DMS 273 (cell line): ENCODE measurements at regions not wholly inside any gene's neighbourhood (a gene's known extent, or its start where the extent isn't known, plus 50 kb on each side); places are given as distances from the start of the nearest gene placed in this dataset.
A peak's percentile ranks its signal among the peaks of the same experiment; 100 is the strongest.

Experiments
- DNase-seq: peaks from one replicate; lab custom pipeline; 2025; ENCODE audit not compliant: unreplicated experiment; lab: John Stamatoyannopoulos, UW

DNA sequence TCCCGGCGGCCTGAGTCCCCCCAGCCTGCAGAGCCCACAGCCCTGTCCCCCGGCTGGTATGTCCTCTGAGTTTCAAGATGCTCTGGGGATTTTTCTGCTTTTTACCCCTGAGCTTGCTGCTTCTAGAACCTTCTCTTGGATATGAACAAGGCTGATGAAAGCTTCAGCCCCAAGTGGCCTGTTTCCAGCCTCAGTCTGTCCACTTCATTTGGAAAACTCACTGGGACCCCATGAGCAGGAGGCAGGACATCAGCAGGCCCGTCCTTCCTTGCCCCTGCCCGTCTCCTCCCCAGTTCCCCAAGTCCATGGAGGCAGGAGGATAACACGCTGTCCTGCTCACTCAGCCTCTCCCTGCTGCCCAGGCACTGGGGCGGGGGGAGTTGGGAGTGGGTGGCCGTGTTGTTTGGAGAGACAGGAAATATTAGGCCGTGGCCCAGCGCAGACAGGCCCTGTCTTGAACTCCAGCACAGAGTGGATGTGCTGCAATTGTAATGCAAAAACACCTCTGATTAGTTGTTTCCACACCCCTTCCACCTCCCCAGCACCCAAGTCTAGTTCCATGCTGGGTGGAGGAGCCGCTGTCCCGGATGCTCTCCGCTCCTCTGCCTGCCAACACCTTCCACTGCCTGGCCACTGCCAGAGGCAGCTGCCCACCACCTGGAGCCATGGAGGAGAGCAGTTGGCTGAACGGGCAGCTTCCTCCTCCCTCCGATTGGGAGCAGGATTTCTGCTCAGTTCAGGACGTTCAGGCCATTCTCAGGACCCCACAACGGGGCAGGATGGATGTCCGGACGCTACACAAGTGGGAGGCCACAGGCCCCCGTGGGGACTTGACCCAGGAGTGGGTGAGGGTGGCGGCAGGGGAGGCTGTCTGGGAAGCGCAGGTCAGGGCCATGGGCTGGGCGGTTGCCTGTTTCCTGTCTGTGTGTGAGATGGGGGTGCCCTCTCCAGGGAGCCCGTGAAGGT is 216.9 kb upstream of the GSE1 start:
- peak; percentile 83 for DNase-seq

DNA sequence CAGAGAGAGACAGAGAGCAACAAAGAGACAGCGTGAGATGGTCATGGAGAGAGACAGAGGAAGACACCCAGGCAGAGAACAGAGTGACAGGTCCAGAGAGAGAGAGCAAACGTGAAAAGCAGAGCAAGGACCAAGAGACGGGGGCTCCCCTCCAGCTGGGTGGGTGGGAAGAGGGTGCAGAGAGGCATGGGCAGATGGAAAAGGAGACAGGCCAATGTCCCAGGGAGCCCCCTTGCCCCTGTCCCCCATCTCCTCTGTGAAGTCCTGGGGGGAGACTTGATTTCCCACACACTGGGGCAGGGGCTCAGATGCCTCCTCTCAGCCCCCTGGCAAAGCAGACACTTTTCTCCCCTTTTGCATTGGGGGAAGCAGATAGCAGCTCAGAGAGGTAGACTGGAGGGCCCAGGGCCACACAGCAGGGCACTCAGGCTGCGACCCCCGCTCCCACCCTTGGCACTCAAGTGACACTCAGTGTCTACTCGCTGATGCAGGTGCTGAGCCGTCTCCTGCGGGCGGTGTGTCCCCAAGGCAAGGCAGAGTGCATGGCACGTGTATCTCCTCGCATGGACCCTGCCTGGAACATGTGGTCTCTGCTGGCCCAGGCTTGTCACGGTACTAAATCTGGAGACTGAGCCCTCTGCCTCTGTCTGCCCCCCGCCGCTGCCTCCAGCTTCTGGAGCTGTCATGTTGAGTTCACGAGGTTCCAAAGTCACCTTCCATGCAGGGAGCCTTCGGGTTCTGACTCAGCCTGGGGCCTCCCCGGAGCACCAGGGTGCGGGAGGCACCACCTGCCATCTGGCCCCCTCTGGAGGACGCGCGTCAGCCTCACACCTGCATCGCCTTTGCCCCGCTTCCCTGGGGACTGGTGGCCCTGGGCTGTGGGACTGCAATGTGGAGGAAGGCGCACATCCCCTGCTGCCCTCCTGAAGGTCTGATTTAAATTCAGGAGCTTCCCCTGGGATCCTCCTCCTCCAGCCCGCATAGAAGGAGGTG is 215.9 kb upstream of the GSE1 start:
- peak; percentile 88 for DNase-seq

DNA sequence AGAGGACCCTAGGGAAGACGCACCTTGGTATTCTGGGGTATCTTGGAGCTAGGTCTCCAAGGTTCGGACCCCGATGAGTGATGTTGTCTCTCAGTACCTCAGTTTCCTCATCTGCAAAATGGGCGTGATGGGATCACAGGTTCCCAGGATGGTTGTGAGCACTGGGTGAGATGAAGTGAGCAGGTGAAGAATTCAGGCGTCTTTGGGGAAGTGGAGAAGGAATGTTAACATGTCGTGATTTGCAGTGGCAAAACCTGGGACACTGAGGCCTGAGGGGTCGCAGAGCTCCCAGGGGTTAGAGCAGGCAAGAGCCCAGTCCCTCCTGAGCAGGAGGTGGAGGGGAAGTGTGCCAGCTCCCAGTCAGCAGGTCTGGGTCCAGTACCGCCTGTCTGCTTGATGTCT is 215.1 kb upstream of the GSE1 start:
- no peak for DNase-seq

DNA sequence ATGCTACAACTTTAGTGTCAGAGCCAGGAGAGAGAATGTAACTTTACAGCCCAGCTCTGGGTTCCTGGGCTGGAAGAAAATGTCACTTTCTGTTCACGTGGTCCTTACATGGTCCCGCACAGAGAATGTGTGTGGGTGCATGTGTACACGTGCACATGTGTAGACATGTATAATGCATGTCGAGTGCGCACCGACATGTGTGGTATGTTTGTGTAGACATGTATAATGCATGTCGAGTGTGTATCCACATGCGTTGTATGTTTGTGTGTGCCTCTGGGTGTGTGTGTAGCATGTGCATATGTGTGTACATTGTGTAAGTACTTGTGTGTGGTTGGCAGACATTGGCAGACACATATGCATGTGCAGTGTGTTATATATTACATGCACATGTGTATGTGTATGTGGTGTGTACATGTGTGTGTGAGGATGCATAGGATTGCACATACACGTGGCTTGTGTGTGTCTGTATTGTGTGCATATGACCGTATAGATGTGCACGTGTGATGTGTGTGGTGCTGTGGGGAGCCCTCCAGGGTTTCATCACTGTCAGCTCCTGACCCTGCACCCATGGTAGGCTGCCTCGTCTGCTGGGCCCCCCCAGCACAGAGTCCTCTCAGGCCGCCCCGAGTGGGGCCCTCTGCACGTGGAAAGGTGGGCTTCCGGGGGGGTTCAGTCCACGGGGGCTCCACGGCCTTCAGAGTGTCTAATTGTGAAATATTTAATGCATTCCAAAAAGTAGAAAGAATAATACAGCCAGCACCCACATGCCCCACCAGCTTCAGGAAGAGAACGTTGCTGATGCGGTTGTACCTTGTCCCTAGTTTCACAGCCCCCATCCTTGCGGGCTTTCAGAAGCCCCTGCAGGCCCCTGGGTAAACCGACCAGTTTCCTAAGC is 214.2 kb upstream of the GSE1 start:
- no peak for DNase-seq

DNA sequence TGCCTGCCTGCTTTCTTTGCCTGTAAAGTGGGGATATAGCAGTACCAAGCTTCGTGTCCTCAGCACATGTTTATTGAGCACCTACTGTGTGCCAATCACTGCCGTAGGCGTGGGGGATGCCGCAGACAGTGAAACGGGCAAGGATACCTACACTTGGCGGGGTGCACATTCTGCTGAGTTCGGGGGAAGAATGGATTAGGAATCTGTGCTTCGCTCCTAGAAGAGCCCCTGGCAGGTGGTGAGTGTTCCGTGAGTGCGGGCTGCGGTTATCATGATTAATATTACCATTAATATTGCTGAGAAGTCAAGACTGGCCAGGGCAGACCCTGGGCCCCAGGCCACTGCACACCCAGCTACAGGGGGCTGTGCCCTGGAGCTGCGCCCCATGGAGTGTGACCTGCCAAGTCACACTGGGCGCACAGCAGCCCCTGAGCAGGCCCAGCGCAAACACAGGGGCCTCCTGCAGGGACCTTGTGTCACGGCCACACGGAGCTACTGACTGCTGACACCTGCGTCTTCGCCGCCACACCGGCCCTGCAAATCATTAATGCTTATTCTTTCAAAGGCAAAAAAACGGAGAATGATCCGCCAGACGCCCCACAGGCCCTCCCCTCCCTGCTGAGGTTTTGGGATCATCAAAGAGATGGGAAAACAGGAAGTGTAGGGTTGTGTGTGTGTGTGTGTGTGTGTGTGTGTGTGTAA is 213.4 kb upstream of the GSE1 start:
- no peak for DNase-seq

DNA sequence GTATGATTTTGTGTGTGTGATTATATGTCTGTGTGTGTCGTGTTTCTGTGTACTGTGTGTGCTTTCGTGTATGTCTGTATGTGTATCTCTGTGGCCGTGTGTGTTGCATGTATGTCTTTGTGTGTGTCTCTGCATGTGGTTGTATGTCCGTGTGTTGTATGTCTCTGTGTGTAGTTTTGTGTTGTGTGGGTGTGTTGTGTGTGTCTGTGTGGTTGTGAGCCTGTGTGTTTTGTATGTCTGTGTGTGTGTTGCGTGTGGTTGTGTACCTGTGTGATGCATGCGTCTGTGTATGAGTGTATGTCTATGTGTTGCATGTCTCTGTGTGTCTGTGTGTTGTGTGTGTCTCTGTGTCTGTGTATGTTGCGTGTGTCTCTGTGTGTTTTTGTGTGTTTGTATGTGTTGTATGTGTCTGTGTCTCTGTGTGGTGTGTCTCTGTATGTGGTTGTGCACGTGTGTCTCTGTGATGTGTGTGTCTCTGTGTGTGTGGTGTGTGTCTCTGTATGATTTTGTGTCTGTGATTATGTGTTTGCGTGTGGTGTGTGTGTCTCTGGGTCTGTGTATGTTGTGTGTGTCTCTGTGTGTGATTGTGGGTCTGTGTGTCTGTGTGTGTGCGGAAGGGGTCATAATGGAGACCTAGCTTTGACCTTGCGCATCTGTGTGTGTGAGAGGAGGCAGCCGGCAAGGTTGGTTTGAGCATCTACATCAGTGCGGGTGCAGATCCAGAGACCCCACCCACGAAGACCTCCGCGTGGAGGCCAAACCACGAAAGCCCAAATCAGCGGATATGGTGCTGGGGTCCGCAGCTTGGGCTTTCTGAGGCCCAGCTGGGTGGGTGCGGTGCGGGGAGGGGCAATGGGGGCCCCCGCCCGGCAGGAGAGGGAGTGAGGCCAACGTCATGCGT is 212.6 kb upstream of the GSE1 start:
- no peak for DNase-seq

DNA sequence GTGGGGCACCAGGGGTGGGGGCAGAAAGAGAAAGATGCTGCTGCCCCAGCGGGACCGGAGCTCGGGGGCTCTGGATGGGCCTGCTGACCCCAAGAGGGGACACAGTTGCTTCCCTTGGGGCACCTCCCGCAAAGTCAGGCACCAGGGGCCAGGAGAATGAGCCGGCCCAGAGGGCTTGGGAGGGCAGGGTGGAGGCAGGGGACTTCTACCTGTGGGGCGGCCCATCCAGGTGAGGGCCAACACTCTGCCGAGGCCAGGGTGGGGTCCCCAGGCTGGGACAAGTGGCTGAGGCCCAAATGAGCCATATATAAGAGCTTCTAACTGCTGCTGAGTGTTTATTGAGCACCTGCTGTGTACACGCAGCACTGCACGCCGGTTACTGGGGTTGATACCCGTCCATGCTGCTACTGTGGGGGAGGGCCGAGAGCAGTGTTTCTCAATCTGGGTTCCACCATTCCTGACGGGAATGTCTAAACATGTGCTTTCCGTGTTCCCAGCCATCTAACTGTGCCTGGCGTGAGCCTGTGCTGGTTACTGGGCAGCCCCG is 211.7 kb upstream of the GSE1 start:
- no peak for DNase-seq

DNA sequence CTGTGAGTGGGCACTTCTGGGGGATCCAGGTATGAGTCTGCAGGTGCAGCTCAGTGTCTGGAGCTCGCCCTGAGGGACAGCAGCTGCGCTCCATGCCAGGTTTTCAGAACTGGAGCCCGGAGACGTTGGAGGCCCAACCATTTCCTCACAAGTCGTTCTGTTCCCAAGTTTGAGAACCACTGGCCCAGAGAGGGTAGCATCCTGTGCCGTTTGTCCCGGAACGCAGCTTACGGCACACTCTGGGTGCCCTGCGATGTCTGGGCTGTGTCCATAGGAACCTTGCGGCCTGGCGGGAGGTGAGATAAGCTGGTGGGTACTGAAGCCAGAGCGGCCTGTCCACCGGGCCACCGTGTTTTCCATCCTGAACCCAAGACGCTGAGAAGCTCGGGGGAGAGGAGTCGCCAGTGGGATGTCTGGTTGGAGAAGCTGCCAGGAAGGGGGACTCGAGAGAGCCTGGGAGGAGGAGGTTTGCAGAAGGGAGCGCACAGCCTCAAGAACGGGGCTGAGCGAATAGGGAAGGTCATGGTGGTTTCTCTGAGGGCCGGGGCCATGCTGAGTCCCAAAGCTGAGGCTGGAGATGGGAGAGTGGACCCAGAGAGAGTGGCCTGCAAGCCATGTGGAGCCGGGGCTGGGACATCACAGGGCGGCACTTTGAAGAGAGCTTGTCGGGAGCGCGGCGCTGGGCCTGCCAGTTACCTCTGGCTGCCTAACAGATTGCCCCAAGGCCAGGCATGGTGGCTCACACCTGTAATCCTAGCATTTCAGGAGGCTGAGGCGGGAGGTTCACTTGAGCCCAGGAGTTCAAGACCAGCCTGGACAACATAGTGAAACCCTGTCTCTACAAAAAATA is 211.0 kb upstream of the GSE1 start:
- no peak for DNase-seq

DNA sequence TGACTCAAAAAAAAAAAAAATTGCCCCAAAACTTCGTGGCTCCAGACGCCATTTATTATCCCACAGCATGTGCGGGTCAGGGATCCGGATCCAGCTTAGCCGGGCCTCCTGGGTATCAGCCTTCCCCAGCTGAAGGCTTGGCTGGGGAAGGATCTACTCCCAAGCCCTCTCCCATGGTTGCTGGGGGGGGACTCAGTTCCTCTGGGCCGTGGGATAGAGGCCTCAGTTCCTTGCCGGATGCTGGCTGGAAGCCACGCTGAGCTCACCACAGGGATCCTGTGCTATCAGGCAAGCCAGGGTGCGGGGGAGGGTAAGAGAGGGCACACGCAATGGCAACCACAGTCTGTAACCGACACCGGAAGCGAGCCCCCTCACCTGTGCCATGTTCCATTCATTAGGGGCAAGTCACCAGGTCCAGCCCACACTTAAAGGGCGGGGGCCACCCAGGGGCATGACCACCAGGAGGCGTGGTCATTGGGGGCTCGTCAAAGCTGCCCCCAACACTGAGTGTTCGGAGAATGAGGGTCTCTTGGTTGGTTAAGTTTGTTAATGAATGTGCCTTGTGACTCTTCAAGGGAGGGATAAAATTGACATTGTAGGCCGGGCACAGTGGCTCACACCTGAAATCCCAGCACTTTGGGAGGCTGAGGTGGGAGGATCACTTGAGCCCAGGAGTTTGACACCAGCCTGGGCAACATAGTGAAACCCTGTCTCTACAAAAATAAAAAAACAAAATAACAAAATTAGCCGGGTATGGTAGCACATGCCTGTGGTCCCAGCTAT is 210.0 kb upstream of the GSE1 start:
- peak; percentile 59 for DNase-seq

DNA sequence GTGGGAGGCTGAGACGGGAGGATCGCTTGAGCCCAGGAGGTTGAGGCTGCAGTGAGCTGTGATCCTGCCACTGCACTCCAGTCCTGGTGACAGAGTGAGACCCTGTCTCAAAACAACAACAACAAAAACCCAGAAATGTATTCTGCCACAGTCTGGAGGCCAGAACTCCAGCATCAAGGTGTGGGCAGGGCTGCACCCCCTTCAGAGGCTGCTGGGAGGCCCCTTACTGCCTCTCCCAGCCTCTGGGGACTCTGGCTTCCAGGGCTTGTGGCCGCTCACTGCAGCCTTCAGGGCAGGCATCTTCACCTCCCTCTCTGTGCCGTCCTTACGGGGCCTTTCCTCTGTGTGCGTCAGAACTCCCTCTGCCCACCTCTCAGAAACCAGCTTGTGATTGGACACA is 209.4 kb upstream of the GSE1 start:
- DNase-seq = no peak

DNA sequence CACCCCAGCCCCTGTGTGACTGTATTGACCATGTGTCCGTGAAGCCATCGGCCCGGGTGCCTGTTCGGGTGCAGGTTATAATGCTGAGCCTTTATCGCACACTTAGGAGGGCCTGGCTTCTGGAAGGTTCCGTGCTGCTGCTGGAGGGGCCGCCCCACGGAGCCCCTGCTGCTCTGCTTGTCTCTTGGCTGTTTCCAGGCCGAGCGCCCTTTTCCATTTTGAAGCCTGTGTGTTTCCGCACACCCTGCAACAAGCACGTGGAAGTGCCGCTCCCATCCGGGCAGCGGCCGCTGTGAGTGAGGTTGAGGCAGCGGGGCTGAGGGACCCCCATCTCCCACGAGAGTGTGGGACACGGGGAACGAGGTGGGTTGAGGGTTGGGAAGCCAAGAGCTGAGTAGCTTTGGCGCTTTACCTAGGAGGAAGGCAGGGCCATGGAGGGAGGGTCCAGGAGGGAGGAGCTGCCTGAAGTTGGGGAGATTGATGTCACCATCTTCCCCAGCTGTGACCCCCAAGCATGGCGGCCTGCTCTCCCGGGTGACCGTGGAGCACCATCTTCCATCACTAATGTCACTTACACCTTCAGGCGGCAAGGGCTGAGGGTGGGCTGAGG is 200.1 kb upstream of the GSE1 start:
- DNase-seq = no peak

DNA sequence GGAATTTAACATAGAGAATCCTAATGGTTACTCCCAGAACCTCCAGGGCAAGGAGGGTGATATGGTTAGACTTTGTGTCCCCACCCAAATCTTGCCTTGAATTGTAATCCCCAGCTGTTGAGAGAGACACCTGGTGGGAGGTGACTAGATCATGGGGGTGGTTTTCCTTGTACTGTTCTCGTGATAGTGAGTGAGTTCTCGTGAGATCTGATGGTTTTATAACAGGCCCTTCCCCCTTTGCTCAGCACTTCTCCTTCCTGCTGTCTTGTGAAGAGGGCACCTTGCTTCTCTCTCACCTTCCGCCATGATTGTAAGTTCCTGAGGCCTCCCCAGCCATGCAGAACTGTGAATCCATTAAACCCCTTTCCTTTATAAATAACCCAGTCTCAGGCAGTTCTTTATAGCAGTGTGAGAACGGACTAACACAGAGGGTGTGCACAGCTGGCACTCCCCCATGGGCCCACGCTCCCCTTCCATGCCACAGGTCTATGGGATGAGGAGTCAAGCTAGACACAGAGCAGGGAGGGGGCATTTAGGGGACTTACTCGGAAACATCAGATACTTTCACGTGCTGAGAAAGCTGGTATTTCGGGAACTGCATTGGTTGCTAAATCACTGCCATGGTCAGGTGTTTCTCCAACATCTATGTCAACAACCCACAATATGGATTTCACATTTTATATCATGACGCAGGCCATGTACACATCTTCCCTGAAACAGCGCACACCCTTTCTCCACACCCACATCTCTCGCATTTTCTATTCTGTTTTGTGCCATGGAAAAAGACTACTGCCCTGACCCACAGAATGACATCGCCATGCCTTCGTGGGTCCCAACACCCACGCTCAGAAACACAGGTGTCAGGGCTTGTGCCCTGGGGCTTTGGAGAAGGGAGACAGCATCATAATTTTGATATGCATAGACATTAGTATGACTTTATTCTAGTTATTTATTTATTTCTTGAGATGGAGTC is 199.1 kb upstream of the GSE1 start:
- DNase-seq = no peak

DNA sequence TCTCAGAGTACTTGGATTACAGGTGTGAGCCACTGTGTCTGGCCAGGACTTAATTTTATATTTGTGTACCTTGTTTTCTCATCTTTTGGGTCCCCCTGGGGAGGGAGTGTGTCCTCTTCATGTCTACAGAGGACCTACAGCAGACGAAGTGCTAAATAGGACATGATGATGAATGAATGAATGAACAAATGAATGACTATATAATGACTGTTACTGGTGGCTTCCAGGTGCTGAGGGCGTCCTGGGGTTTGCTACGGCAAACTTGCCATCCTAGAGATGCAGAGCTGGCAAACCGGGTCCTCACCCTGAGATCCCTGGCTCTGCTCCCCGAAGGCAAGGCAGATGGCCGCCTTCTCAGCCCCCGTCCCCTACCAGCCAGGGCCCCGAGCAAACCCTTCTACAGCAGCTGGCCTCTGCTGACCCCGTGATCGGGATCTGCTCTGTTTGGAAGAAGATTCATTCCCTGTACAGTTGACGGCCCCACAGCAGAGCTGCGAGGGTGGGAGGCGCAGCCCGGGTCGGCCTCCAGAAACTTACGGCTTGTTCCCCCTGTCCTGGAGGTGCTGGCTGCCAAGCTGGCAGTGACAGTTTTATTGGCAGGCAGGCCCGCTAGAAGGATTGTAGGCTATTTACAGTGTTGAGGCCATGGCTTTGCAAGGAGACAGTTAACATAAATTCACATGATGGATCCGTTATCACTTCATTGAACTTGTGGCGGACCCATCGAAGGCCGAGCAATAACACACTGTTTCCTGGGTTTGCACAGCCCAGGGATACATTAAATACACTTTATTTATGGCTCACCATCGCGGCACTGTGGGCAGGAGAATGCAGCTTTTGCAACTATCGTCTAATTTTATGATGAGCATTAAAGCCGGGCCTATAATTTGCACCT is 197.7 kb upstream of the GSE1 start:
- DNase-seq = peak; percentile 86
